Middle frontal gyrus (tissue), 1 donor: ENCODE measurements at regions not wholly inside any gene's neighbourhood (a gene's known extent, or its start where the extent isn't known, plus 50 kb on each side); places are given as distances from the start of the nearest gene placed in this dataset.

Source experiments
- DNase-seq: peaks from one replicate; pipeline ENCODE4 v3.0.0-alpha.2; 2015; ENCODE audit warnings: low spot score; ENCODE audit errors: extremely low spot score

DNA sequence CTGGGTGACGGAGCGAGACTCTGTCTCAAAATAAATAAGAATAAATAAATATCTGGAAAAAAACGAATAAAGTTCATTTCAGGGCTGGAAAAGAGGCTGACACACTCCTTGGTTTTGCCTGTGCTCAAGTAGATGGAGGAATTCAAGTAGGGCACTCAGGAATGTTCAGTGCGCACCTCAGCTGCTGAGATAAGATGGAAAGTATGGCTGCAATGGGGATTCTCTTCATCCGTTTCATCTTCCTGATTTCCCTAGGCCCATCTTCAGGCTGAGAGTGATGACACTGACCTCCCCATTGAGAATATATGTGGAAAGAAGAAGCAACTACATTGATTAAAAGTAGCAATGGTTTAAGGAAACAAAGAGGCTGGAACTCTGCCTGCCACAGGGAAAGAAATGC, 130.5 kb upstream of the ZNF644 start:
- DNase-seq = no peak

DNA sequence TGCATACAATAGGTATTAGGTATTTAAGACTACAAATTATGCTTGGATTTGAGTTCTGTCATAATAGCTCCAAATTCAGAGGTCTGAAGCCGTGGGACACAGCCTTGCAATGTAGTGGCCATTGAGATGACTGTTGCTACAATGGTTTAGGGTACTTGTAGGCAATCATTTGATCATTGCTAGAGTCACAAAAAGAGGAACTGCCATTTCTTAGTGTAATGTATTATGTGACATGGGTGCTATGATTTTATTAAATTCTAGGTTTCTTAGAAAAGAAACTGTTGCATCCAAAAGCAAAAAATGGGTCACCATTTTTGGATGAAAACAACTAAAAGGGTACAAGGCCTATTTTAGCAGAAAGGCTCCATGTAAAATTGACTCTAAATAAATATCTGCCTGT, 129.9 kb upstream of the ZNF644 start:
- DNase-seq = no peak

DNA sequence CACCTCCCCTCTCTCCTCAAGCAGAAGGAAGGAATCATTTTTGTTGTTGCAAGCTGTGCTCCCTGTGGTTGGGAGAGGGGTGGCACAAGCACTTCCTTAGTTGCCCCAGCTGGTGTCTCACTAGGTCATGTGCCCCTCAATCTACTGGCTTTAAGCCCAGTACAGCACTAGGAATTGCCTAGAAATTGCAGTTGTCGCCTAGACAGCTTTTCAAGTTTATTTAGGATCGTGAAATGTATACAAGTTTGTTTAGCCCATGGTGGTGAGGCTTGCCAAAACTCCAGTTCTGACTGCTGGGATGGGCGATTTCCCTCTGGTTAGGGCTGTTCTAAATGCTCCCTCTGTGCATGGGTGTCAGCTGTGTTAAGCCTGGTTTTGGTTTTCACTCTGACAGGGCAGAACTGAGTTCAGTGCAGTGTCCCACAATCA, 126.8 kb upstream of the ZNF644 start:
- DNase-seq = no peak

DNA sequence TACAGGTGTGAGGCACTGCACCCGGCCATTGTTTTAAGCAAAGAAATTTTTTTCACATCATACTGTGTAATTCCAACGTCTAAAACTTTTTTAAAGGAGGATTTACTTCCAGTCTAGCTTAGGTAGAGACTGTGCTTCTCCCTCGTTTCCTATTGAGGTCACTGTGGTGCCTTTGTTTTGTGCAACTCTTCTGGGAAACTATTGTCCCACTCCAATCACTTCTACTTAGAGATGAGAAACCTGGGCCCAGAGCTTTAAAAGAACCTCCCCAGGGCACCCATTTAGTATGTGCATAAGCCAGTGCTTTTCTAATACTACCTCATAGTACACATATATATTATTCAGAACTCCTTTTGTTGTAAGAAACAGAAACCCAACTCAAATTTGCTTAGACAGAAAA, 120.0 kb upstream of the ZNF644 start:
- no peak for DNase-seq

DNA sequence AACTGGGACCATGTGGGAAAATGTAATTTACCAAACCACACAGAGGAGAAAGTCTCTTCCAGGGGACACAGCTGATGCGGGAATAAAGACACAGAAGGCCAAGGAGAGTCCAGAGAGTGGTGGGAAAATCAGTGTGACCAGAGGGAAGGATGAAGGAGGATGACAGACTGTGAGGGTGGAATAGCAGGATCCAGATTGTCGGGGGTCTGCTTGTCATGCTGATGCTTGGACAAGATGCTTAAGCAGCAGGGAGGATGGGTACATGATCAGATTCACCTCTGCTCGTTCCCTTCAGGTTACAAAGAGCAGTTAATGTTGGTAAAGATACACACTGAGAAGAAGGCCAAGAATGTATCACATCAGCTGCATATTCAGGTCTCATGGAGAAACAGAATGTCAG, 117.1 kb upstream of the ZNF644 start:
- DNase-seq = no peak

DNA sequence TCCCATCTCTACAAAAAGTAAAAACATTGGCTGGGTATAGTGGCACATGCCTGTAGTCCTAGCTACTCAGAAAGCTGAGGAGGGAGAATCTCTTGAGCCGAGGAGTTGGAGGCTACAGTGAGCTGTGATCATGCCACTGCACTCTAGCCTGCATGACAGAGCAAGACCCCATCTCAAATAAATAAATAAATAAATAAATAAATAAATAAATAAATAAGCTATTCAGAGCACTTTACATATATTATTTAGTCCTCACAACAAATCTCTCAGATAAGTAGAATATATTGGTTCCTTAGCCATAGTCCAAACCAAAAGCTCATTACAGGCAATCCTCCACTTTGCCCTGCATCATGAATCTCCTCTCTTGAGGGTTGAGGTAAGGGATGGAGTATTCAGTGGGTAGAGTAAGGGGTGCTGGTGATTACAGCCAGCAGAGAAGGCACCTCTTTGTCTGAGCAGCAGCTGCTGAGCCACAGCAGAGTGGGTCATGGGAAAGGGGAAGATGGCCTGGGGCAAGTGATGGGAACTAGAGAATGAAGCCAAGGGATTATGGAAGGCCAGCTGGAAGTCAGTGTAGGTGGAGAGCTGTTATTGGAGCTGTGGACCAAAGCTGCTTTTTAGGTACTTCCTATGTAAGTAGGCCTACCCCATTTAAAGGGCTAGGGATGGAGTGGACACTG, 115.5 kb upstream of the ZNF644 start:
- DNase-seq = no peak

DNA sequence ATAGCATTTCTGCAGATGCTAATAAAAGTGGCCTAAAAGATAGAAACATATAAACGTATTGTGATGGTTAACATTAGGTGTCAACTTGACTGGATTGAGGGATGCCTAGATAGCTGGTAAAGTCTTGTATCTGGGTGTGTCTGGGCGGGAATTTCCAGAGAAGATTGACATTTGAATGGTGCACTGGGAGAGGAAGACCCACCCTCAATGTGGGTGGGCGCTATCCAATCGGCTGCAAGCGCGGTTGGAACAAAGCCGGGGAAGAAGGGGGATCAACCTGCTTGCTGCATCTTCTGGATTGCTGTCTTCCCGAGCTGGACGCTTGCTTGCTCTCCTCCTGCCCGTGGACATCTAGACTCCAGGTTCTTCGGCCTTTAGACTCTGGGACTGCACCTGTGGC, 114.0 kb upstream of the ZNF644 start:
- DNase-seq = no peak

DNA sequence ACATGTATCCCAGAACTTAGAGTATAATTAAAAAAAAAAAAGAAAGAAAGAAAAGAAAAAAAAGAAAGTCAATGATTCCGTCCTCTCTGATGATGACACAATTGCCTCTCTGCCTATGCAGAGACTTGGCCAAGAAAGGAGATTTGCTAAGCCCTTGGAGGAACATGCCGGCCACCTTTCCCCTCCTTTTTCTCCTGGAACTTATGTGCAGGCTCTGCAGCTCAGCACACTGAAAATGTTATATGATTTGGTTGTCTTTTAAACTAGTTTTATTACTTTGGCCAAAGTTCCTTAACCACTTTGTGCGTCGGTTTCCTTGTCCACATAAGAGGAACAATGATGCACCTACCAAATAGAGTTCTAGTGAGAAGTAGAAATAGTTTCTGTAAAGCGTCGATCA, 111.4 kb upstream of the ZNF644 start:
- DNase-seq = no peak

DNA sequence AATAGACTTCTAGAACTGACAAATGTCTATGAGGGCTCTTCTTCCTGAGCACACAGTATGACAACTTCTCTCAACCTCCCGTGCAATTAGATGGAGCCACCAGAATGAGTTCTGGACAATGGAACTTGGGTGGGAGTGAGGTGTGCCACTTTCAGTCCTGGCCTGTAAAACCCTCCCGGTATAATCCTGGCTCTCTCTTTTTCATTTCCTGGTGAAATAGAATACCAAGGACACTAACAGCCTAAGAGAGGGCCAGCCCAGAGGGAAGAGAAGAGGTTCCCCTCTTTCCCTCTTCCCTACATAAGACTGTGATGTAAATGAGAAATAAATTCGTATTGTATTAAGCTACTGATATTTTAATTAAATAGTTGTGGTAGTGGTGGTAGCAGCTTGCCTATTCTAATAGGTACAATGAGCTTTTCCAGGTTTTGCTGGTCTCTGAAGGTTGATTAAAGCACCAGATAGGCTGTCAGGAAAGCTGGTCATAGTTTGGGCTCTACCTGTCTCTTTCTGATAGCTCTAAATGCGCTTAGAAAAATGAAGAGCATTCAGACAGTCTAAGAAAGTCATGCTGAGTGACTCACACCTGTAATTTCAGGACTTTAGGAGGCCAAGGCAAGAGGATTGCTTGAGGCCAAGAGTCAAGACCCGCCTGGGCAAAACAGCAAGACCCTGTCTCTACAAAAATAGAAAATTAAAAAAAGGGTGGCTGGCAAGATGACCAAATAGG, 108.6 kb upstream of the ZNF644 start:
- no peak for DNase-seq

DNA sequence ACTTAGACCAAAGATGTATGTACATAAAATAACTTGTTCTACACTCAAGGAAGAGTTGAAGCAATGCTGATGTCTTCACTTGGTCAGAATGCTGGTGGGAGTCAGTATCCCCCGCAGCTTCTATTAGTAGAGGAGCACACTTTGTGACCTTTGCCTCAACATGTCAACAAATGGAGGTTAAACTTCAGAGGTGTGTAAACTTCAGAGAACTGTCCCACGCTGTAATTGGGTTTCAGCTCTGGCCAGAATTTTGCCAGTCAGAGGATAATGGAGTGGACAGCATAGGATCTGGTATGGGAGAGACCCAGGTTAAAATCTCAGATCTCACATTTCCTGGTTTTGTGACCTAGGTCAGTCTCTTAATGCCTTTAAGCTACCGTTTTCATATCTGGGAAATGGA, 107.6 kb upstream of the ZNF644 start:
- DNase-seq = no peak

DNA sequence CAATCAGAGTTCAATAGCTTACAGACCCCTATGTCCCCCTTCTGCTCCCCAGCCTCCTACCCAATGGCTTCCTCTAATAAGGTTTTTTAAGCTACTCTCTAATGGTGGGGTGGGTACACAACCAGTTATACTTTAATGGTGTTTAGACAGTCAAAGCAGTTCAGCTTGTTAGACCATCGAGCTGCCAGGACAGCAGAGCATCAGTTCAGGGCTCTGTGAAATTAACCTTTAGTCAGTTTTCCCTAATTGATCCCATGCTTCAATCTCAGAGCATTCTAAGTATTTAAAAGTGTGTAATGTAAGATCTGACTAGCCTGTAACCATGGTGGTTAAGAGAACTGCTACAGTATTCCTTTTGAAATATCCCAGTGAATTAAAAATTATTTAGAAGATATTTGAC, 107.2 kb upstream of the ZNF644 start:
- no peak for DNase-seq

DNA sequence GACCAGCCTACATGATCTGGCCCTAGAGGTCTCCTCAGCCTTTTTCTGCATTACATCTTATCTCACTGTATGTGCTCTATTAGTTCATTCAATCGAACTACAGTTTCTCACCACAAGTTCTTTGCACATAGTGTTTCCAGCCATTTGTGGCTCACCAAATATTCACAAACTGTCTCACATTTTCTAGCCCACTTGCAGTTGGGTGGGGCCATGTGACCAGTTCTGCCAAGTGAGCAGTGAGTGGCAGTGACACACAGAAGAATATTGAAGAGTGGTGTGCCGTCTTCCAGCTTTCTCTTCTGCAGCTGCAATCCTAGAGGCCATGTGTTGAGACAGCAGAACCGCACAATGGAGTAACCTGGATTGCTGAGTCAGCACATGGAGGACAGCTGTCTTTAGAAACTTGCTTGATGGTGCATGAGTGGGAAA, 103.2 kb upstream of the ZNF644 start:
- DNase-seq = no peak

DNA sequence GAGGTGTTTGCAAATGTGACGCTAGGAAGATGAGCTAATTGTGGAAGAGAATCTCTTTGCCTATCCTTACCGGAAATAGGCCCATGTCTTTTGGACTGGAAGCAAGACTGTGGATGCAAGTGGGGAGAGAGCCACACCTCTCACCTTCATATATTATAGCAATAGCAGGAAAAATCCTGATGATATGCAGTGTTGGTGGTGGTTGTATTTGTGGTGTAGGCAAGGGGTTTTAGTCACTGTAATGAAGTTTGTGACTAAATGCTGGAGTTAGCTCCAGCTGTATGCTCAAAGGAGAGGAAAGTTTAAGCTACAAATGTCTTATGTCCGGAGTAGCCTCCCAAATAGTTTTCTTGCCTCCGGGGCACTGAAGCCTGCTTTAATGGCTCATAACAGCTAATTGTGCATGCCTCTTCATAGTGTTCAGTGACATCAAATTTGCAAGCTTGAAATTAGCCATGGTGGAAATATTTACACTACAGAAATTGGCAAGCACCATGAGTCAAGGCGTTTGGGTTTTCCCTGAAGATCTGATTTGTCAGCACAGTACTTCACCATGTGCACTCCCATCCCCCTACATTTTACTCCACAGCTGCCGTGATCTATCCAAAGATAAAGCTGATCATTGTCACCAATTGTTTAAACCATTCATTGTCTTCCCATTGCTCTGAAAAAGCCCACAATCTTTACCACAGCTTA, 102.6 kb upstream of the ZNF644 start:
- no peak for DNase-seq

DNA sequence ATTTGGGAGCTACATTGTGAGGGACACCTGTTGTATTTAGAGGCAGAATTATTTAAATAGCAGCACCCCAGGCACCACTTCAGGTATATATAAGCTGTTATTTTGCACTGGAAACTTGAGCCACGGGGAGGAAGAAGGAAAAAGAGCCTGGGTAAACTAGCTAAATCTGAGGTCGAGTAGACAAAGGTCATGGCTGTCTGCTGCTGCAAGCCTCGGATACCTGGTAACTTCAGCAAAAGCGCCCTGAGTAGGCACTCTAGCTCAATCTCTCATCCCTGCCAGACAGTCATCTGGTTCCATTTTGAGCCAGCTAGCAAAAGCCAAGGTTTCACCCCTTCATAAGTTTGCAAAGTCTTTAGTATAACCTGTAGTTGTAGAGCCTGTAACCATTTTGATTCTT, 101.9 kb upstream of the ZNF644 start:
- DNase-seq = no peak

DNA sequence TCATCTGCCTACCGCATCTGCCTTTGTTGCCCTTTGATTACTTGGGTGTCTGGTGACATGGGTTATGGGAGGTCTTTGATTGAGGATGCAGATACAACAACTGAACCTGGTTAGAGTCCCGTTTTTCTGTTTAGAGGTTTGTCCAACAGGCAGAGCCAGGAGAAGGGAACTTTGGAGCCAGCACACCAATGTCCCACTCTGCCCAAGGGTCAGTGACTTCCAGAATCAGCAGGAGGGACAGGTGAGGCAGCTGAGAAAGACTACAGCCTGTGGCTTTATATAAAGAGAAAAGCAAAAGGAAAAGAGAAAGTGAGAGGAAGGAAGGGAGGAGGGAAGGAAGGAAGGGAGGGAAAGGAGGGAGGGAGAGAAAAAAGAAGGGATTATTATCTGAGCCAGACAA, 101.5 kb upstream of the ZNF644 start:
- DNase-seq = no peak

DNA sequence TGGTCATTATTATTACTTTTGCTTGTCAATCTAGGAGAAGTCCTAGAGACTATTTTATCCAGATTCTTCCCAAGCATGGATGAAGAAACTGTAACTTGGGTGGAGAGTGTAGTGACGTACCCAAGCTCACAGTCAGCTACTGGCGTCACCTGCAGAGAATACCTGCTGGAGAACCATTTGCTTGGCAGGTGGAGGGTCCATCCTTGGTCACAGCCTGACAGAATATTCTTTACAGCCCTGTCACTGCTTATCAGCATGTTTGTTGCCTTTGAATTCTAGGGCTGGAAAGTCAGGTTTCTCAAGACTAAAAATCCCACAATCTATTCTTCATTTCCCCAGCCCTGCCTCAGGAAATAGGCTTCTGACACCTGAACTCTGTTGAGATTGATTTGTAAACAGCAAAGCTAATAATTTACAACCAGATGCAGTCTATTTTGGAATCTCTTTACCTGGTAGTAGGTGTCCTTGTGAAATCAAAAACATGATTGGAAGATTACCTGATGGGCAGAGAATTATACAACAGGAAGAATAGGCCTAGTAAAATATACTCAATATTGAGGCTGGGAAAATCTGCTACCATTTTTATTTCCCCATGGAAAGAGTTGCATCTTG, 100.4 kb upstream of the ZNF644 start:
- no peak for DNase-seq

DNA sequence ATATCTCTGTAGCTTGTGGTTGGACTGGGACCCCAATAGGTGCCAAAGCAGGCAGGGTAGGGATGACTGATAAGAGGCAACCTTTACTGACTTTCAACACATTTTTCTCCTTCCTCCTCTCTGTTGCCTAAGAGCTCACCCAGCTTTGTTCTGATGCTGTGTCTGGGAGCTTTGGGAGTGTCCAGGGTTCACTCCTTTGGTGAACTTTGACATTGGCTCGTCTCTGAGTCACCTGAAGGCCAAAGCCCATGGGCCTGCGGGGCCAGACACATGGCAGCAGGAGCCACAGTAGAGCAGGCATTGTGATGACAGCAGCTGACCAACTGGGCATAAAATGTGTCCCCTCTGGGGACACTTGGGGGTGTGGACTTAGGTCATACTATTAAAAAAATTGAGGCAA, 99.5 kb upstream of the ZNF644 start:
- no peak for DNase-seq

DNA sequence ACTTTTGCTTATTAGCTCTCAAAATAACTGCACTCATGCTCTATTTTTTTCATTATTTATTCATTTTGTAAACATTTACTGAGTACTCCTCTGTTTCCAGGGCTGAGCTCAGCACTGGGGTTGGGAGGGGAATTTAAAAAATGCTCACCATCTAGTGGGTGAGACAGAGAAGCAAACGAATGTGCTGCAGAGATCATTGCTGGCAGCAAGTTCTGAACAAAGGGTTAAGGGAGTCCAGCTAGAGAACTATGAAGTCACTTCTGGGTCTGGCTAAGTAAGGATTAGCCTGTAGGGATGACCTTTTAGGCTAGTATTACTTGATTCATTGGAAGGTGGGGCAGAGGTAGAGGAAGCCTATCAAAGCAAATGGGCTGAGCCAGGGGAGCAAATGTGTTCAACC, 99.1 kb upstream of the ZNF644 start:
- no peak for DNase-seq

DNA sequence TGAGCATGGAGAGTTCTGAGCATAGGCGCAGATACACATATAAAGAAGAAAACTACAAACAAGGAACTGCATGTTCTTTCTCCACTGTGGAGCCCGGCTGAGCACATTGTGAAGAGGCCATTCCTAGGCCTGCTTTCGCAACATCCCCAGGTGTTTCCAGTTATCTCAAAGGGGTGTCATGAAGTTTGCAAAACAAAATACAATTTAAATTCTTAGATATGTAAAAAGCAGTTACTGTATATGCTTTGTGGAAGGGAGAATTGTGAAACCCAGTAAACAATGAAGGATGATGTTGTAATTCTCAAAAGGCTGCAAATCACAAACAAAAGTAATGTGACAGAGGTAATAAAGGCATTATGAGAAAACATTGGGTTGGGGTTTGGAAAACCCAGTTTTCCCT, 98.6 kb upstream of the ZNF644 start:
- no peak for DNase-seq

DNA sequence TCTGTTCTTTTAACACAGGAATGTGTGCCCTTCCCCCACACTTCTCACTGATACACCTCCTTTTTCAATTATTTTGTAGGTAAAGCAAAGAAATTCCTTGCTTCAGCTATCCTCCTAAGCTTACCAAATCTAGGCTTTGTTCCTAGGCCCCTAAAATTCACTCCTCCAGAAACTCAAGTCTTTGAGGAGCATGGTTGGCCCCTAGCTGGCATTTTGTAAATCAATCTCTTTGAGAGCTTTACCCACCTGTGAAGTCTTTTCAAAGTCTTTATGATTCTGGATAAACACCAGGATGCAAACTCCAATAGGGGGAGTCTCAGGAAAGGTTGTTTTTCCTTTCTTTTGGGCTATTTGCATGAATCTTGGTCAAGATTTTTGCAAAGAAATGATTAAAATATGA, 82.9 kb upstream of the ZNF644 start:
- DNase-seq = no peak

DNA sequence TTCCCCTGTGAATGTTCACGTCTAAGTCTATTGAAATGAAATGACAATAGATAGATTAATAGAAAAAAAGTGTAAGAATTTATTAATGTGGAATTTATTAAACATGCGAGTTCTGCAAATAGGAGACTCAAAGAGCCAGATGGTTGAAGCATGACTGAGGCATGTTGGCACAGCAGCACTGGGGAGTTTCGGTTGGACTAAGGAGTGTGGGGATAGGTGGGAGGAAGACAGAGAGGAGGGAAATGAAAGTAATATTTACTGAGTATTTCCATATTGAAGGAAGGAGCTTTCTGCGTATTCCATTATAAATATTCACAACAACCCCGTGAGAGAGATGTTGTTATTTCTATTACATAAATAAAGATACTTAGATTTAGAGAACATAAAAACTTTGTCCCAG, 79.5 kb upstream of the ZNF644 start:
- no peak for DNase-seq
